ENCODE measurements at regions not wholly inside any gene's neighbourhood (a gene's known extent, or its start where the extent isn't known, plus 50 kb on each side); places are given as distances from the start of the nearest gene placed in this dataset.
"Not testable (repeated sequence)": the region's sequence is repeated elsewhere in the genome, so short reads cannot be mapped to it uniquely, and the experiment has no call there.

DNA sequence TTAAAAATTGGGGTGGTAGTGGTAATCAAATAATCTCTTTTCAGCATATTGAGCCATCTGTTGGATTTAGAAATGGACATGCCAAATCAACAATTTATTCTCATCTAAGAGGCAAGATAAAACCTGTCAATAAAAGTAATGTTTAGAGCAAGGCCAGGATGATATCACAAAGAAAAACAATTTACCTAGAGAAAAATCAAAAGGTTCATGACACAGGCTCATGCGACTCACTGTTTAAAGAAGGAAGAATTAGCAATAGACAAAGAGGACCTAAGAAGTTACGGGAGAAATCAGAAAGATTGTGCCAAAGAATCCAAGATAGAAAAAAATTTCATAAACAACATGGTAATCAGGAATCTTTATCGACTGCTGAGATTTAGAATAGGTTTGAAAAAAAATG is 868.5 kb upstream of the GBE1 start:
- DNase-seq (ENCODE audit: insufficient read length, low spot score) (no peak), FAIRE-seq (no peak)

DNA sequence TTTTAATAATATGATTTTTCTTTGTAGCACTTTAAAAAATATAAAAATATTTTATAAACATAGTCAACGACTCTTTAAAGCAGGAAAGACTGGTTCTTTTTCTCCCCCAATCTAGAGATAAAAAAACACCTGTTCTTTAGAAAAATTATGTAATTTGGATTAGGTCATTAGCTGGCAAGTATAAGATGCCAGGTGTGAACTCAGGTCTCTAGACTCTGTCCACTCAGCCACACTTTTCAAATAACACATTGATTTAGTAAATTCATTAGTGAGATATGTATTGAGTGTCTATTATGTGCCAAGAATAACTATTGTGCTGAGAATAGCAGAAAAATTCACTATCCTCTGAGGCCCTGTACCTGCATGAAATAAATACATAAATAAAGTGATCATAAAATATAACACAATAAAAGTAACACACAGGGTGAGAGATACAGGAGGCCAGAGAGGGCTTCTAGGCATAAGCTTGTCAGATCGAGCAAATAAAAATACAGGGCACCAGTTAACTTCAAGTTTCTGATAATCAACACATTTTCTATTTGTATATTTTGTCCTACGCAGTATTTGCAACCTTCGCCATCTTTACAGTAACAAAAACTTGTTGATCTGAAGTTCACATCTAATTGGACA is 867.1 kb upstream of the GBE1 start:
- DNase-seq (ENCODE audit: insufficient read length, low spot score) (no peak), FAIRE-seq (no peak)

DNA sequence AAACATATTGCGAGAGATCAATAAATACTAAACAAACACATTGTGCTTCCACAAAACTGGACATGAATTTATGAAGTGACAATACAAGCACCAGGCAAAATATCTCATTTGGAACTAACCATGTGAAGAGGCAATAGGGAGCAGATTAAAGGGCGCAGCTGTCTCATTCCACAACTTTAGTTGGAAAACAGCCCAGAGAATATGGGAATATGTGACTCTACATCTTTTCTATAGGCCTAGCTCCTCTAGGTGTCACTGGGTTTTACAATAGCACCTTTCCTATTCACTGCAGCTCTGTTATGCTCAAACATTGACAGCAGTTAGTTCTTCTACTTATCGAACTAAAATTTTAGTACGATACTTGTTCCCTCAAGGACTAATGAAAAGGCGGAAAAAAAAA is 866.3 kb upstream of the GBE1 start:
- no peak for FAIRE-seq
- no peak for DNase-seq (ENCODE audit: insufficient read length, low spot score)

DNA sequence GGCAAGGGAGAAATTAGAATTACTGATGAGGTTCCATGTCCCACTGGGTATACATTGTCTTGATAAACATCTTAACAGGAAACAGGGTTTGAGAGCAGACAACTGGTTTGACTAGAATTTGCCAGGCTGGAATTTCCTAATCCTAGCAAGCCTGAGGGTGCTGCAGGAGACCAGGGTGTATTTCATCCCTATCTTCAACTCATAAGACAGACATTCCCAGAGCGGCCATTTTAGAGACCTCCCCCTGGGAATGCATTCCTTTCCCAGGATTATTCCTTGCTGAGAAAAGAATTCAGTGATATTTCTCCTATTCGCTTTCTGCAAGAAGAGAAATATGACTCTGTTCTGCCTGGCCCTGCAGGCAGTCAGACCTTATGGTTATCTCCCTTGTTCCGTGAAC is 859.3 kb upstream of the GBE1 start:
- not testable (repeated sequence) for DNase-seq (ENCODE audit: insufficient read length, low spot score); FAIRE-seq

DNA sequence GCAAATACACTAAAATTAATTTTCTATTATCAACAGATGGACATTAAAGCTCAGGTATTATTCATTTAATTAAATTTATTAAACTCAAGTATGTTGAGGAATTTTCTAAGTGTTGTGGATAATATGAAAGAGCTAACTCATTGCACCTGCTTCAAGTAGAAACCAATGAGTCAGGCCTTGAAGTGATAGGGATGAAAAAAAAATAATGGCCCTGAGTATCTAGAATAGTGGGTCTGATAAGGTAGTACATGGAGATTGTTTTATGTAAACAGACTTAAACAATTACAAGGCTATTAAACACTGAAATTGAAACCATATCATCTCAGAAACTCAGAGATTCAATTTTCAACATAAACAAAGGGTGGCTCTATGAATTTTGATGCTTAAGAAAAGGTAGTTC is 857.1 kb upstream of the GBE1 start:
- FAIRE-seq (no peak), DNase-seq (ENCODE audit: insufficient read length, low spot score) (no peak)

GRCh38 chr3:82610236-82610635 is 848.8 kb upstream of the GBE1 start:
- no peak for DNase-seq (ENCODE audit: insufficient read length, low spot score)
- FAIRE-seq, result no peak

DNA sequence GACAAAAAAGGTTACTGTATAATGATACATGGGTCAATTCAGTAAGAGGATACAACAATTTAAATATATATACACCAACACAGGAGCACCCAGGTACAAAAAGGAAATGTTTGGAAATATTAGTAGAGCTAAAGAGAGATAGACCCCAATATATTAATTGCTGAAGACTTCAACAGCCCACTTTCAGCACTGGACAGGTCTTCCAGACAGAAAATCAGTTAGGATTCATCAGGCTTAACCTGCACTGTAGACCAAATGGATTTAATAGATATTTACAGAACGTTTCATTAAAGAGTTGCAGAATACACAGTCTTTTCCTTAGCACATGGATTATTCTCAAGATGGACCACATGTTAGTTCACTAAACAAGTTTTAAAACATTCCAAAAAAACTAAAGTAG is 845.9 kb upstream of the GBE1 start:
- FAIRE-seq, result no peak
- DNase-seq (ENCODE audit: insufficient read length, low spot score), result no peak

- FAIRE-seq, result no peak
- no peak for DNase-seq (ENCODE audit: insufficient read length, low spot score)
Measured at GRCh38 chr3:82596805-82597204, 835.4 kb upstream of the GBE1 start.

DNA sequence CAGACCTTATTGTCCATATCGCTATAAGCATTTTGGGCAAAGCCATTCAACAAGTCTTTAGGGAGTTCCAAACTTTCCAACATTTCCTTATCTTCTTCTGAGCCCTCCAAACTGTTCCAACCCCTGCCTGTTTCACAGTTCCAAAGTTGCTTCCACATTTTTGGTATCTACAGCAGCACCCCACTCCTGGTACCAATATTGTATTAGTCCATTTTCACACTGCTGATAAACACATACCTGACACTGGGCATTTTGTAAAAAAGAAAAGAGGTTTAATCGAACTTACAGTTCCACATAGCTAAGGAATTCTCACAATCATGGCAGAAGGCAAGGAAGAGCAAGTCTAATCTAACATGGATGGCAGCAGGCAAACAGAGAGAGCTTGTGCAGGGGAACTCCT is 834.1 kb upstream of the GBE1 start:
- no peak for FAIRE-seq
- DNase-seq (ENCODE audit: insufficient read length, low spot score), result no peak

GRCh38 chr3:82587174-82587573 is 825.7 kb upstream of the GBE1 start:
- FAIRE-seq, result no peak

DNA sequence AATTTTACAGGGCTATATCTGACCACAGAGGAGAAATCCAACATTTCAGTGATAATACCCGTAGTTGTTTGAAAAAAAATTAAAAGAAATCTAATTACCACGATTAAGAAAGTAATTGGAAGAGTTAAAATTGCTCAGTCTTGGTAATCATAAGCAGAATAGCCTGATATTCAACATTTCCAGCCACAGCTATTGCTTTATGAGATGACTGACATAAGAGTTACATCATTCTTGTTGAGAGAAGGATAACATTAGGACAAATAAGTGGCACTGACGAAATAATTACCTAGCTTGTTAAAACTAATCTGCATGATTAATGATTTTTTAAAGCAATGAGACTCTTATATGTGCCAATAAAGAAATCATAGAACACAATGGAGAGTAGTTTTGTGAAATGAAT is 825.0 kb upstream of the GBE1 start:
- no peak for FAIRE-seq
- DNase-seq (ENCODE audit: insufficient read length, low spot score), result no peak

More at GRCh38 chr3:82587174-82587573, 825.7 kb upstream of the GBE1 start:
- DNase-seq (ENCODE audit: insufficient read length, low spot score), result no peak

DNA sequence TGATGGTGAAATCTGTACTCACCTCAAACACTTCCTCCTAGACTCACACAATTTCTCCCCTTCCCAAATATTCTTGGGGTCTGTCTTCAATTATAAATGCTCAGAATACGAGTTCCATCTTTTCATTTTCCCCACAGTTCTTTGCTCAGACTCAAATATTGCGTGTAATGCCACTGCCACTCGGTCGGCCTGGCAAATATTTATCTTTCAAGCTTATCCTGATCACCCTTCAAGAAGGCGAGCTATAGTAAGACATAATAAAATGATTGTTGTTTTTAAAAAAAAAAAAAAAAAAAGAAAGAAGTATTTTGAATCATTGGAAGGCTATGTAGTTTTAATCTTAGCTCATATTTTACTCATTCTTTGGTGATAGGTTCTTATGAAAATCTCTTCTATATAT is 824.6 kb upstream of the GBE1 start:
- DNase-seq (ENCODE audit: insufficient read length, low spot score); FAIRE-seq: not testable (repeated sequence)

DNA sequence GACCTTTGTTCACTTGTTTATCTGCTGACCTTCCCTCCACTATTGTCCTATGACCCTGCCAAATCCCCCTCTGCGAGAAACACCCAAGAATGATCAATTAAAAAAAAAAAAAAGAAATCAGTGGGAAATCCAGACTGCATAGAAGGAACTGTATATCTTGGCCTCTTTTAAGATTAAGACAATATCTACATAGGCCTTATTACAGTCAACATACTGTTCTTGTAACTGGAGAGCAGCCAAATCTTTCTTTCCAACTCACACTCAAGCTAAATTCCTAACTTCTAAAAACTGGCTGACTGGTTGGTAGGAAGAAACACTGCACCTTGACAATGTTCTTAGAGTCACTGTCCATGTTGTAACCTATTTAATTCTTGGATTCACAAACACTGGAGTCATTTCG is 824.1 kb upstream of the GBE1 start:
- not testable (repeated sequence) for FAIRE-seq

GRCh38 chr3:82584861-82585260 is 823.4 kb upstream of the GBE1 start:
- not testable (repeated sequence) for FAIRE-seq; DNase-seq (ENCODE audit: insufficient read length, low spot score)

More for the DNA sequence above, 824.1 kb upstream of the GBE1 start:
- not testable (repeated sequence) for DNase-seq (ENCODE audit: insufficient read length, low spot score)

DNA sequence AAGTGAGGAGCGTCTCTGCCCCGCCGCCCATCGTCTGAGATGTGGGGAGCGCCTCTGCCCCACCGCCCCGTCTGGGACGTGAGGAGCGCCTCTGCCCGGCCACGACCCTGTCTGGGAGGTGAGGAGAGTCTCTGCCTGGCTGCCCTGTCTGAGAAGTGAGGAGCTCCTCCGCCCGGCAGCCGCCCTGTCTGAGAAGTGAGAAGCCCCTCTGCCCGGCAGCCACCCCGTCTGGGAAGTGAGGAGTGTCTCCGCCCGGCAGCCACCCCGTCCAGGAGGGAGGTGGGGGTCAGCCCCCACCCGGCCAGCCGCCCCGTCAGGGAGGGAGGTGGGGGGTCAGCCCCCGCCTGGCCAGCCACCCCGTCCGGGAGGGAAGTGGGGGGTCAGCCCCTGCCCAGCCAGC is 823.0 kb upstream of the GBE1 start:
- not testable (repeated sequence) for FAIRE-seq; DNase-seq (ENCODE audit: insufficient read length, low spot score)

GRCh38 chr3:82581350-82581749 is 819.9 kb upstream of the GBE1 start:
- no peak for DNase-seq (ENCODE audit: insufficient read length, low spot score)
- FAIRE-seq, result no peak

- DNase-seq (ENCODE audit: insufficient read length, low spot score) (no peak), FAIRE-seq (no peak)
Measured at GRCh38 chr3:82572721-82573120, 811.3 kb upstream of the GBE1 start.

- DNase-seq (ENCODE audit: insufficient read length, low spot score) (no peak), FAIRE-seq (no peak)
Measured at GRCh38 chr3:82568776-82569338, 807.4 kb upstream of the GBE1 start.

DNA sequence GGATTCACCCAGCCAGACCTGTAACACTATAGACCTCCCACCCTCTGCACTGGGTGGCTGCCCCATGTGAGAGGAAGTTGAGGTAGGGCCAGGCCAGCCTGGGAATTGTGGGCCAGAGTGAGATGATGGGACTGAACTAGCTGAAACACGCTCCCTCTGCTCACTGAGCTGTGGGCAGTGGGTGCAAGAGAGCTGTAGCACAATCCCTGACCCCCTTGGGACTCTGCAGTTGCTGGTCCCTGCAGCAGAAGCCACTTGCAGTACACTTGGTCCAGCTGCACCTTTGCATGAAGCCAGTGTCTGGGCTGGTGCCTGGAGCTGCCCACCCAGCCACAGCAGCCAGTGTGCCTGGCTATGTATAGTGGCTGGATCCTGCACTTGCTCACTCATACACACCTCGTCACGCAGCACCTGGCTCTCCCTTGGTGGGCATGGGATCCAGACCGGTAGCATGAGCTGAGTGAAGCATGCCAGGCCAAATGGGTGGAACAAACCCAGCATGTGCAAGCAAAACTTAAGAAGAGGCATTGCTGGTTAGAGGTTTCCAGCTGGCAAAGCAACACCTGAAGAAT is 805.7 kb upstream of the GBE1 start:
- FAIRE-seq, result no peak
- no peak for DNase-seq (ENCODE audit: insufficient read length, low spot score)

DNA sequence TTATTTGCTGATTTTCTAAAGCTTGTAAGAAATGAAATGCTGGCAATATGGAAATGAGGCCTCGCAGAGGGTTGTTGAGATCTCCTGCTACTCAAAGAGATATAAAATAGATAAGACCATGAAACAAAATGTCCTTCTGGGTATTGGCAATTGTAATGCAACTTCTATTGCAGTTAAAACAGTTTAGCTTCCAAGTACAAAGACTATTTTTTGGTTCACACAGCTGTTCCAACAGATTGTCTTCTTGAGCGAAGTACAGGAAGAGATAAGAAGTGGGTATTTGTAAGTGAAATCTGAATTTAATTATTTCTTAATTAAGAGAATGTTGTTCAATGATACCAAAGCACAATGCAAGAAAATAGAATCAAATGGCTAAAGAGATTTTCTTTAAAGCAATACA is 801.5 kb upstream of the GBE1 start:
- DNase-seq (ENCODE audit: insufficient read length, low spot score) (no peak), FAIRE-seq (no peak)

DNA sequence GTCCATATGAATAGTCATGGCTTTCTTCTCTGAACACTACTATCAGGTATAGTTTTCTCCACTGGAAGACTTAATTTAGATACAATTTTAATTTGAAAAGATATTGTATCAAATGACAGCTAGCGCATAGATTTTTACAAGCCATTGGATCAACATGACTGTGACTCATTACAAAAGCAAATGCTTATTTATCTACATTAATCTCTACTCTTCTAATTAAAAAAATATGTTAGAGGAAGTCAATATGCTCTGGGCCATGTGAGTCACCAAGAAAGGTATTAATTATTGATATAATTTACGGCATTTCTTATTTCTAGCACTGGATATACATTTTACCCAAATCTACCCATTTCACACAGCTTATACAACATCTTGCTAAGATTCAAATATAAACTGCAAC is 800.3 kb upstream of the GBE1 start:
- FAIRE-seq, result no peak
- DNase-seq (ENCODE audit: insufficient read length, low spot score), result no peak

DNA sequence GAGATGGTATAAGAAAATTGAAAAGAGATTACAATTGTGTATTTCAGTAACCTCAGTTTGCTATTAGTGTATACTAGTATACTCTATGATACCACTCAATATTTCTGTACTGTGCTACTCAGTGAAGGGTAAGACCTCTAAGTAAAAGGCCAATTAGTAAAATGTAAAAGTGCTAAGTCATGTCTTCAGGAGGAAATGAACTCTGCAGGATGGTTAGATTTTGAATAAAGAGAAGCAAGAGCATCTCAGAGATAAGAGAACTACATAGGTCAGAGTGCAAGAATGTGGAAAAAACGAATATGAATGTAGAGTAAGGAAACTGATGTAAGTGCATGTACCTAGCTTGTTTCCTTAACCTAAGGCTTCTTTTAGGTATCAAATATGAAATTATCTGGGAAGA is 796.6 kb upstream of the GBE1 start:
- DNase-seq (ENCODE audit: insufficient read length, low spot score), result no peak
- no peak for FAIRE-seq
